HCT116 (cell line): ENCODE measurements at regions not wholly inside any gene's neighbourhood (a gene's known extent, or its start where the extent isn't known, plus 50 kb on each side); places are given as distances from the start of the nearest gene placed in this dataset.

Source experiments
- ATAC-seq: fragments of 200-7000 bp; cut with Tn5 transposase; 2 replicates; pipeline ENCODE4 v1.9.1; 2020; ENCODE audit warnings: mild to moderate bottlenecking, moderate library complexity
- BruUV-seq: library from RNA; stranded (reverse); fragments of 400-500 nt; replicated peaks from 2 replicates; lab custom pipeline; 2021; lab: Mats Ljungman, UMichigan
- CTCF ChIA-PET: fragments of 300-600 bp; sonication (Branson Sonifier 250); formaldehyde crosslinking; loops from one replicate; lab custom pipeline; 2021; ENCODE audit warnings: antibody characterized with exemption; lab: Charles Lee
- POLR2A ChIA-PET: fragments of 300-600, 350-600 bp; sonication (Branson Sonifier 250); formaldehyde crosslinking; loops from one replicate; lab custom pipeline; 2021; ENCODE audit warnings: antibody characterized with exemption; lab: Charles Lee
- RAD21 ChIA-PET, 2 experiments: fragments of 300-600 bp; sonication (Branson Sonifier 250); formaldehyde crosslinking; loops; one replicate each; lab custom pipeline; 2023; ENCODE audit warnings: low total read pairs in 2 of 2; ENCODE audit not compliant: uncharacterized antibody in 2 of 2, unreplicated experiment in 2 of 2, low non-redundant PET in 1 of 2; lab: Charles Lee
- DNase-seq: peaks from one replicate; pipeline ENCODE4 v3.0.0-alpha.2; 2010; ENCODE audit warnings: low read depth, low spot score
- H2AFZ ChIP-seq: fragments of 200-600 bp; shearing (Covaris generic), sonication (generic); 2 replicates; pipeline ENCODE4 v1.6.1; 2017; ENCODE audit warnings: low read depth, mixed run types, mixed read lengths, antibody characterized with exemption, low read length; ENCODE audit not compliant: poor library complexity, severe bottlenecking
- H3K27ac ChIP-seq: 2 replicates; pipeline ENCODE4 v1.5.1; 2012; ENCODE audit warnings: low read depth, low read length
- H3K27me3 ChIP-seq: fragments of 200-600 bp; sonication (generic); 2 replicates; pipeline ENCODE4 v1.6.1; 2016; ENCODE audit warnings: mixed run types, low read length, mixed read lengths; ENCODE audit not compliant: insufficient read depth
- H3K36me3 ChIP-seq, 2 experiments: fragments of 200-500 bp in 1 of 2; fragments of 200-600 bp in 1 of 2; sonication (Bioruptor generic) in 1 of 2; sonication (generic) in 1 of 2; 2 replicates each; pipeline versions ENCODE4 v1.5.1 to v1.6.1; 2014 to 2016; ENCODE audit warnings: low read length in 2 of 2, inconsistent platforms in 1 of 2, mixed read lengths in 1 of 2, mixed run types in 1 of 2; ENCODE audit not compliant: insufficient read depth in 2 of 2, control insufficient read depth in 1 of 2
- H3K4me1 ChIP-seq, 2 experiments: fragments of 200-600 bp in 1 of 2; sonication (generic) in 1 of 2; 2 replicates each; pipeline versions ENCODE4 v1.5.1 to v1.6.1; 2012 to 2017; ENCODE audit warnings: low read length in 2 of 2, inconsistent platforms in 1 of 2, mild to moderate bottlenecking in 1 of 2, mixed read lengths in 1 of 2, mixed run types in 1 of 2, moderate library complexity in 1 of 2; ENCODE audit not compliant: insufficient read depth in 2 of 2, control insufficient read depth in 1 of 2
- H3K4me2 ChIP-seq: fragments of 200-600 bp; sonication (generic); 2 replicates; pipeline ENCODE4 v1.6.1; 2017; ENCODE audit warnings: mixed run types, low read length, mixed read lengths
- H3K4me3 ChIP-seq, 2 experiments: fragments of 200-600 bp in 1 of 2; sonication (generic) in 1 of 2; replicated peaks in 1 of 2; 2 replicates each; pipeline ENCODE4 v1.5.1; 2011 to 2016; ENCODE audit warnings: low read length in 2 of 2, control low read depth in 1 of 2, low read depth in 1 of 2, mild to moderate bottlenecking in 1 of 2, mixed read lengths in 1 of 2, mixed run types in 1 of 2
- H3K79me2 ChIP-seq: fragments of 200-600 bp; sonication (generic); 2 replicates; pipeline ENCODE4 v1.6.1; 2017; ENCODE audit warnings: mild to moderate bottlenecking, mixed run types, low read length, moderate library complexity, mixed read lengths; ENCODE audit not compliant: insufficient read depth
- H3K9ac ChIP-seq: fragments of 200-600 bp; sonication (generic); 2 replicates; pipeline ENCODE4 v1.6.1; 2016; ENCODE audit warnings: low read length, mixed read lengths
- H3K9me2 ChIP-seq: fragments of 200-600 bp; sonication (generic), shearing (Covaris generic); 2 replicates; pipeline ENCODE4 v1.6.1; 2017; ENCODE audit warnings: mixed run types, mild to moderate bottlenecking, moderate library complexity; ENCODE audit not compliant: insufficient read depth
- H3K9me3 ChIP-seq, 2 experiments: fragments of 200-500 bp in 1 of 2; fragments of 200-600 bp in 1 of 2; sonication (Bioruptor generic) in 1 of 2; sonication (generic) in 1 of 2; 2 replicates each; pipeline ENCODE4 v1.6.1; 2014 to 2017; ENCODE audit warnings: low read length in 2 of 2, mixed read lengths in 2 of 2, inconsistent platforms in 1 of 2, low read depth in 1 of 2, mild to moderate bottlenecking in 1 of 2, mixed run types in 1 of 2, moderate library complexity in 1 of 2; ENCODE audit not compliant: control insufficient read depth in 1 of 2, insufficient read depth in 1 of 2
- H4K20me1 ChIP-seq: fragments of 200-600 bp; sonication (generic), shearing (Covaris generic); 2 replicates; pipeline ENCODE4 v1.6.1; 2017; ENCODE audit warnings: mixed run types, mild to moderate bottlenecking, moderate library complexity; ENCODE audit not compliant: insufficient read depth
- CBX3 ChIP-seq: IDR thresholded peaks from 2 replicates; pipeline ENCODE4 v1.6.1; 2012; ENCODE audit warnings: low read depth
- ELF1 ChIP-seq: IDR thresholded peaks from 2 replicates; pipeline ENCODE4 v1.6.1; 2012; ENCODE audit warnings: low read depth, borderline replicate concordance
- EZH2 ChIP-seq: fragments of 200-600 bp; sonication (generic); IDR thresholded peaks from 2 replicates; pipeline ENCODE4 v1.6.1; 2017; ENCODE audit warnings: antibody characterized with exemption, mixed run types
- EZH2phosphoT487 ChIP-seq: fragments of 200-600 bp; IDR thresholded peaks from 2 replicates; pipeline ENCODE4 v1.6.1; 2018; ENCODE audit warnings: antibody characterized with exemption, borderline replicate concordance
- FOSL1 ChIP-seq: IDR thresholded peaks from 2 replicates; pipeline ENCODE4 v1.6.1; 2012; ENCODE audit warnings: low read depth
- JUND ChIP-seq: IDR thresholded peaks from 2 replicates; pipeline ENCODE4 v1.6.1; 2012
- POLR2AphosphoS5 ChIP-seq: IDR thresholded peaks from 2 replicates; pipeline ENCODE4 v1.6.1; 2011; ENCODE audit warnings: mild to moderate bottlenecking, low read depth, low read length, moderate library complexity
- RAD21 ChIP-seq: IDR thresholded peaks from 2 replicates; pipeline ENCODE4 v1.6.1; 2012; ENCODE audit warnings: low read depth, mild to moderate bottlenecking
- SIN3A ChIP-seq: IDR thresholded peaks from 2 replicates; pipeline ENCODE4 v1.6.1; 2012; ENCODE audit warnings: low read depth
- SP1 ChIP-seq: IDR thresholded peaks from 2 replicates; pipeline ENCODE4 v1.6.1; 2012; ENCODE audit warnings: low read depth
- TCF7L2 ChIP-seq: IDR thresholded peaks from 2 replicates; pipeline ENCODE4 v1.7.0; 2011; ENCODE audit warnings: borderline replicate concordance, inconsistent platforms; ENCODE audit not compliant: insufficient read depth, insufficient read length; ENCODE audit errors: extremely low read depth
- YY1 ChIP-seq: IDR thresholded peaks from 2 replicates; pipeline ENCODE4 v1.6.1; 2011; ENCODE audit warnings: low read length, low read depth, moderate library complexity, mild to moderate bottlenecking; ENCODE audit not compliant: insufficient replicate concordance; ENCODE audit errors: extremely low read depth
- ZFX ChIP-seq: fragments of 450-650 bp; IDR thresholded peaks from 2 replicates; pipeline ENCODE4 v1.6.1; 2017
- ZNF274 ChIP-seq: fragments of 200-500 bp; sonication (Bioruptor generic); IDR thresholded peaks from 2 replicates; pipeline ENCODE4 v1.6.1; 2014; ENCODE audit warnings: mild to moderate bottlenecking, low read depth, low read length, inconsistent platforms
- intact Hi-C: fragments of 100-400 bp; cut with micrococcal nuclease; formaldehyde crosslinking; loops from 2 replicates; pipeline ENCODE4 v1.10.0; 2022
- TF ChIP-seq, protein P1 (sequence below): IDR thresholded peaks from 2 replicates; pipeline ENCODE4 v1.6.1; 2011; ENCODE audit warnings: mild to moderate bottlenecking, low read length, moderate library complexity; ENCODE audit not compliant: insufficient replicate concordance; ENCODE audit errors: extremely low read depth
- TF ChIP-seq, protein P2 (sequence below): IDR thresholded peaks from 2 replicates; pipeline ENCODE4 v1.6.1; 2012
- TF ChIP-seq, protein P3 (sequence below): IDR thresholded peaks from 2 replicates; pipeline ENCODE4 v1.6.1; 2012; ENCODE audit warnings: low read depth

DNA sequence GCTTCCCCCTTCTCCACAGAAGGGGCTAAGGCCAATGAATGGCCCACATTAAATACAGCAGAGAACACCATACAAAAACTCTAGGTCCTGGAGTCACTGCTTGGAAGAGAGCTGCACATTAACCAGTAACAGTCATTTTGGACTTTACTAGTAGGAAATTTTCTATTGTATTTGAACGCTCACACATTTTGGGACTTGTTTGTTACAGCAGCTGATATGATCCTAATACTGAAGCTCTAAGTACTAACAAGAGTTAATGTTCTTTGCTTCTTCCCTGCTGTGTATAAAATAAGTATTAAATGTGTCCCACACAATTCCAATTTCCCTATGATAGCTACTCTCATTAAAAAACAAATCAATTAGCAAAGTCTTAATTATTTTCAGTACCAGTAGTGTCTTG, 148.3 kb upstream of the IRX3 start:
- Histone ChIP-seq H3K9me3 (no peaks in the 10 kb centered on the region), H3K9ac (no peak overlapping the region), H3K4me2 (no peak overlapping the region)
- no TSS peak for BruUV-seq
- RAD21 ChIA-PET = no interaction called here
- TF ChIP-seq SIN3A (no peak), TCF7L2 (no peak), POLR2AphosphoS5 (no peak), EZH2phosphoT487 (no peak), ZNF274 (no peak), CBX3 (no peak), JUND (no peak), EZH2 (no peak), ZFX (no peak), RAD21 (no peak), SP1 (no peak), ELF1 (no peak), YY1 (no peak), FOSL1 (no peak)
- TF ChIP-seq, protein P1, sequence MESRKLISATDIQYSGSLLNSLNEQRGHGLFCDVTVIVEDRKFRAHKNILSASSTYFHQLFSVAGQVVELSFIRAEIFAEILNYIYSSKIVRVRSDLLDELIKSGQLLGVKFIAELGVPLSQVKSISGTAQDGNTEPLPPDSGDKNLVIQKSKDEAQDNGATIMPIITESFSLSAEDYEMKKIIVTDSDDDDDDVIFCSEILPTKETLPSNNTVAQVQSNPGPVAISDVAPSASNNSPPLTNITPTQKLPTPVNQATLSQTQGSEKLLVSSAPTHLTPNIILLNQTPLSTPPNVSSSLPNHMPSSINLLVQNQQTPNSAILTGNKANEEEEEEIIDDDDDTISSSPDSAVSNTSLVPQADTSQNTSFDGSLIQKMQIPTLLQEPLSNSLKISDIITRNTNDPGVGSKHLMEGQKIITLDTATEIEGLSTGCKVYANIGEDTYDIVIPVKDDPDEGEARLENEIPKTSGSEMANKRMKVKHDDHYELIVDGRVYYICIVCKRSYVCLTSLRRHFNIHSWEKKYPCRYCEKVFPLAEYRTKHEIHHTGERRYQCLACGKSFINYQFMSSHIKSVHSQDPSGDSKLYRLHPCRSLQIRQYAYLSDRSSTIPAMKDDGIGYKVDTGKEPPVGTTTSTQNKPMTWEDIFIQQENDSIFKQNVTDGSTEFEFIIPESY = no peak
- TF ChIP-seq, protein P2, sequence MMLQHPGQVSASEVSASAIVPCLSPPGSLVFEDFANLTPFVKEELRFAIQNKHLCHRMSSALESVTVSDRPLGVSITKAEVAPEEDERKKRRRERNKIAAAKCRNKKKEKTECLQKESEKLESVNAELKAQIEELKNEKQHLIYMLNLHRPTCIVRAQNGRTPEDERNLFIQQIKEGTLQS = no peak
- TF ChIP-seq, protein P3, sequence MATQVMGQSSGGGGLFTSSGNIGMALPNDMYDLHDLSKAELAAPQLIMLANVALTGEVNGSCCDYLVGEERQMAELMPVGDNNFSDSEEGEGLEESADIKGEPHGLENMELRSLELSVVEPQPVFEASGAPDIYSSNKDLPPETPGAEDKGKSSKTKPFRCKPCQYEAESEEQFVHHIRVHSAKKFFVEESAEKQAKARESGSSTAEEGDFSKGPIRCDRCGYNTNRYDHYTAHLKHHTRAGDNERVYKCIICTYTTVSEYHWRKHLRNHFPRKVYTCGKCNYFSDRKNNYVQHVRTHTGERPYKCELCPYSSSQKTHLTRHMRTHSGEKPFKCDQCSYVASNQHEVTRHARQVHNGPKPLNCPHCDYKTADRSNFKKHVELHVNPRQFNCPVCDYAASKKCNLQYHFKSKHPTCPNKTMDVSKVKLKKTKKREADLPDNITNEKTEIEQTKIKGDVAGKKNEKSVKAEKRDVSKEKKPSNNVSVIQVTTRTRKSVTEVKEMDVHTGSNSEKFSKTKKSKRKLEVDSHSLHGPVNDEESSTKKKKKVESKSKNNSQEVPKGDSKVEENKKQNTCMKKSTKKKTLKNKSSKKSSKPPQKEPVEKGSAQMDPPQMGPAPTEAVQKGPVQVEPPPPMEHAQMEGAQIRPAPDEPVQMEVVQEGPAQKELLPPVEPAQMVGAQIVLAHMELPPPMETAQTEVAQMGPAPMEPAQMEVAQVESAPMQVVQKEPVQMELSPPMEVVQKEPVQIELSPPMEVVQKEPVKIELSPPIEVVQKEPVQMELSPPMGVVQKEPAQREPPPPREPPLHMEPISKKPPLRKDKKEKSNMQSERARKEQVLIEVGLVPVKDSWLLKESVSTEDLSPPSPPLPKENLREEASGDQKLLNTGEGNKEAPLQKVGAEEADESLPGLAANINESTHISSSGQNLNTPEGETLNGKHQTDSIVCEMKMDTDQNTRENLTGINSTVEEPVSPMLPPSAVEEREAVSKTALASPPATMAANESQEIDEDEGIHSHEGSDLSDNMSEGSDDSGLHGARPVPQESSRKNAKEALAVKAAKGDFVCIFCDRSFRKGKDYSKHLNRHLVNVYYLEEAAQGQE = no peak
- TF ChIP-seq, all 23 proteins: peak for 0
- POLR2A ChIA-PET = no interaction called here
- Histone ChIP-seq H2AFZ (no peak overlapping the region), H3K79me2 (no peaks in the 10 kb centered on the region), H4K20me1 (no peaks in the 10 kb centered on the region), H3K36me3 (no peaks in the 10 kb centered on the region), H3K9me2 (no peaks in the 10 kb centered on the region), H3K27ac (no peak overlapping the region), H3K4me1 (no peaks in the 10 kb centered on the region), H3K27me3 (peaks cover 25% of the 10 kb centered on the region; the same call in 1 of the 2 replicates), H3K4me3 (no peak overlapping the region)
- ATAC-seq = no peak
- DNase-seq = no peak
- intact Hi-C loops = no loop called here
- CTCF ChIA-PET = no interaction called here
